Fibroblast of lung (primary cell): ENCODE measurements at regions not wholly inside any gene's neighbourhood (a gene's known extent, or its start where the extent isn't known, plus 50 kb on each side); places are given as distances from the start of the nearest gene placed in this dataset.

Experiments
- EZH2 ChIP-seq: IDR thresholded peaks from 2 replicates; pipeline ENCODE4 v1.5.1; 2012; ENCODE audit warnings: low read length, control low read depth, mild to moderate bottlenecking; ENCODE audit errors: missing control alignments
- TF ChIP-seq, protein P1 (sequence below), 2 donors: IDR thresholded peaks in 1 of 2; conservative IDR thresholded peaks in 1 of 2; 1 replicate in 1 of 2; 2 replicates in 1 of 2; pipeline ENCODE4 v1.5.1; 2011 to 2012; ENCODE audit warnings: low read length in 2 of 2, control low read depth in 1 of 2, inconsistent platforms in 1 of 2, low read depth in 1 of 2, mild to moderate bottlenecking in 1 of 2

DNA sequence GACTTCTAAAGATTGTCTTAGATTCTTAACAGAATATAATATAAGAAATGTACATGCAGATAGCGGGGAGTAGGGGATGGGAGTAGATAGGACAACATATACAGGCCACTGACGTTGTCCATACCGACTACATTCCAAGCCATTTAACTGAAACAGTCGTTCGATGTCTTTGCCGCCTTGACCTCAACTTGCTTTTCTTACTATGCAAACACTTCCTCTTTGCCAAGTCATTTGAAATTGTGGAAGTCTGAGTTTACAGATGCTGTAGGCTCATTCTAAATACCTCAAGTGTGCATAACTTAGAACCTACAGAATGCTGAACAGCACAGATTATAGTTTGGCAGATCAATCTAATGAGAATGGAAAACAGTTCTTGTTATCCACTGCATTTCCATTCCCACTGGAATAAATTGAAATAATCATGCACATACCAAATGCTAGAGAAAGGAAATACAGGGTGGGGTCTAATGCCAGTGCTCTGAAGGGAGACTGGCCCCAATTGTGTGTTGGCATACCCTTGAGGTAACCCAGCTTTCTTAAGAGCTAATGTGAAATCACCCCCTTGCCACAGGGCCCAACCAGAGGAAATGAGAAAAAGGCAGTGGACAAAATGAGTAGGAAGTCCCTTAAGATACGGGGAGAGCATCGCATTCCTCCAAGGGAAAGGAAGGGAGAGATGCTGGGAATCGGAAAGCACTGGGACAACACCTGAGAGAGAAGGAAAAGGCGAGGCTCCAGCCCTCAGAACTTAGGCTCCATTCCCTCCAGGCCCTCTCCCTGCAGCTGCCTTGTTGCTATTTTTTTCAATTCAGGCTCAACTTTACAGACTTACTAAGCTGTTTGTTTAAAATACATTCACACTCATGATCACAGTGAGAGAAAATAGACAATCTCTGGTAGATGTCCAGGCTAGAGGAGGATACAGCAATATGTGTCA, 380.9 kb upstream of the TMTC1 start:
- TF ChIP-seq, protein P1, sequence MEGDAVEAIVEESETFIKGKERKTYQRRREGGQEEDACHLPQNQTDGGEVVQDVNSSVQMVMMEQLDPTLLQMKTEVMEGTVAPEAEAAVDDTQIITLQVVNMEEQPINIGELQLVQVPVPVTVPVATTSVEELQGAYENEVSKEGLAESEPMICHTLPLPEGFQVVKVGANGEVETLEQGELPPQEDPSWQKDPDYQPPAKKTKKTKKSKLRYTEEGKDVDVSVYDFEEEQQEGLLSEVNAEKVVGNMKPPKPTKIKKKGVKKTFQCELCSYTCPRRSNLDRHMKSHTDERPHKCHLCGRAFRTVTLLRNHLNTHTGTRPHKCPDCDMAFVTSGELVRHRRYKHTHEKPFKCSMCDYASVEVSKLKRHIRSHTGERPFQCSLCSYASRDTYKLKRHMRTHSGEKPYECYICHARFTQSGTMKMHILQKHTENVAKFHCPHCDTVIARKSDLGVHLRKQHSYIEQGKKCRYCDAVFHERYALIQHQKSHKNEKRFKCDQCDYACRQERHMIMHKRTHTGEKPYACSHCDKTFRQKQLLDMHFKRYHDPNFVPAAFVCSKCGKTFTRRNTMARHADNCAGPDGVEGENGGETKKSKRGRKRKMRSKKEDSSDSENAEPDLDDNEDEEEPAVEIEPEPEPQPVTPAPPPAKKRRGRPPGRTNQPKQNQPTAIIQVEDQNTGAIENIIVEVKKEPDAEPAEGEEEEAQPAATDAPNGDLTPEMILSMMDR (conservative IDR thresholded peaks at IDR 0.05 in 1 of 2, IDR thresholded peaks at IDR 0.05 in 1 of 2; ENCODE audit: low read depth in 1 of 2, low read length in 2 of 2): no peak
- TF ChIP-seq EZH2: no peak
